Esophagus (tissue), 2 donors: ENCODE measurements at regions not wholly inside any gene's neighbourhood (a gene's known extent, or its start where the extent isn't known, plus 50 kb on each side); places are given as distances from the start of the nearest gene placed in this dataset.

Source experiments
- H3K27ac ChIP-seq, 2 donors: one replicate each; pipeline ENCODE4 v1.5.1; 2013; ENCODE audit warnings: low read depth in 2 of 2, mild to moderate bottlenecking in 2 of 2, inconsistent platforms in 1 of 2, low read length in 1 of 2, moderate library complexity in 1 of 2
- H3K27me3 ChIP-seq, 2 donors: one replicate each; pipeline ENCODE4 v1.6.1; 2013; ENCODE audit warnings: low read length in 2 of 2, control low read depth in 1 of 2, mild to moderate bottlenecking in 1 of 2; ENCODE audit not compliant: insufficient read depth in 2 of 2, control insufficient read depth in 1 of 2
- H3K36me3 ChIP-seq, 2 donors: one replicate each; pipeline ENCODE4 v1.6.1; 2013; ENCODE audit warnings: low read length in 1 of 2; ENCODE audit not compliant: control insufficient read depth in 2 of 2, insufficient read depth in 2 of 2
- H3K4me1 ChIP-seq, 2 donors: one replicate each; pipeline ENCODE4 v1.6.1; 2013; ENCODE audit warnings: low read length in 1 of 2; ENCODE audit not compliant: control insufficient read depth in 2 of 2, insufficient read depth in 2 of 2
- H3K4me3 ChIP-seq, 2 donors: one replicate each; pipeline ENCODE4 v1.5.1; 2013; ENCODE audit warnings: low read length in 2 of 2, mild to moderate bottlenecking in 2 of 2, low read depth in 1 of 2, moderate library complexity in 1 of 2
- H3K9me3 ChIP-seq, 2 donors: one replicate each; pipeline ENCODE4 v1.6.1; 2013; ENCODE audit warnings: mild to moderate bottlenecking in 2 of 2, low read depth in 1 of 2, low read length in 1 of 2, moderate library complexity in 1 of 2; ENCODE audit not compliant: control insufficient read depth in 2 of 2, insufficient read depth in 1 of 2
- WGBS, 2 donors: extraction: QIAGEN DNeasy Blood & Tissue Kit; methylation state at CpG; one replicate each; pipeline ENCODE4 v1.1.7; 2013; 5-methylcytosine and 5-hydroxymethylcytosine counted together
- donor health status: healthy with polysubstance abuse.
- donor health status: Bipolar disorder and iron deficiency.

GRCh38 chr11:76284161-76284560 lies 77.9 kb upstream of the WNT11 start:
- Histone ChIP-seq H3K27me3 (no peaks in the 10 kb centered on the region), H3K27ac (no peak overlapping the region), H3K4me3 (no peak overlapping the region), H3K9me3 (no peaks in the 10 kb centered on the region), H3K36me3 (no peaks in the 10 kb centered on the region), H3K4me1 (no peaks in the 10 kb centered on the region)
- WGBS, 2 donors: 80 to 85% methylated on average over 7 to 8 of the region's 8 CpGs

- Histone ChIP-seq H3K4me1 (no peaks in the 10 kb centered on the region), H3K4me3 (no peak overlapping the region), H3K9me3 (no peaks in the 10 kb centered on the region), H3K36me3 (no peaks in the 10 kb centered on the region), H3K27me3 (no peaks in the 10 kb centered on the region), H3K27ac (no peak overlapping the region)
- WGBS, 2 donors: 70 to 75% methylated on average over 10 of the region's 10 CpGs
Measured at GRCh38 chr11:76282811-76283595, 76.7 kb upstream of the WNT11 start.

GRCh38 chr11:76282172-76282571 lies 75.9 kb upstream of the WNT11 start:
- WGBS, 2 donors: 82 to 85% methylated on average over 14 of the region's 14 CpGs
- Histone ChIP-seq H3K27me3 (no peaks in the 10 kb centered on the region), H3K27ac (no peak overlapping the region), H3K4me3 (no peak overlapping the region), H3K4me1 (no peaks in the 10 kb centered on the region), H3K36me3 (no peaks in the 10 kb centered on the region), H3K9me3 (no peaks in the 10 kb centered on the region)

GRCh38 chr11:76281558-76281906 lies 75.2 kb upstream of the WNT11 start:
- H3K36me3 ChIP-seq: no peaks in the 10 kb centered on the region
- H3K9me3 ChIP-seq: no peaks in the 10 kb centered on the region
- H3K4me3 ChIP-seq: no peak overlapping the region
- H3K27me3 ChIP-seq: no peaks in the 10 kb centered on the region
- no peak overlapping the region for H3K27ac ChIP-seq
- no peaks in the 10 kb centered on the region for H3K4me1 ChIP-seq
- whole genome bisulfite sequencing, 2 donors: 83 to 90% methylated on average over 4 of the region's 4 CpGs

GRCh38 chr11:76280882-76281557 lies 74.7 kb upstream of the WNT11 start:
- H3K27ac ChIP-seq: no peak overlapping the region
- no peaks in the 10 kb centered on the region for H3K36me3 ChIP-seq
- no peaks in the 10 kb centered on the region for H3K4me1 ChIP-seq
- no peak overlapping the region for H3K4me3 ChIP-seq
- no peaks in the 10 kb centered on the region for H3K27me3 ChIP-seq
- 84% methylated on average over 15 of the region's 15 CpGs for WGBS, 2 donors
- no peaks in the 10 kb centered on the region for H3K9me3 ChIP-seq

- Histone ChIP-seq H3K27ac (no peak overlapping the region), H3K4me3 (no peak overlapping the region), H3K4me1 (no peaks in the 10 kb centered on the region), H3K36me3 (no peaks in the 10 kb centered on the region), H3K9me3 (no peaks in the 10 kb centered on the region), H3K27me3 (no peaks in the 10 kb centered on the region)
- 83 to 84% methylated on average over 16 of the region's 16 CpGs for WGBS, 2 donors
Measured at GRCh38 chr11:76280151-76280881, 74.0 kb upstream of the WNT11 start.

GRCh38 chr11:76279646-76280045 lies 73.3 kb upstream of the WNT11 start:
- WGBS, 2 donors: 77 to 82% methylated on average over 7 of the region's 7 CpGs

GRCh38 chr11:76279038-76279437 lies 72.7 kb upstream of the WNT11 start:
- 88 to 95% methylated on average over 6 of the region's 6 CpGs for WGBS, 2 donors
- Histone ChIP-seq H3K4me1 (no peaks in the 10 kb centered on the region), H3K27ac (no peak overlapping the region), H3K27me3 (no peaks in the 10 kb centered on the region), H3K9me3 (no peaks in the 10 kb centered on the region), H3K36me3 (no peaks in the 10 kb centered on the region), H3K4me3 (no peak overlapping the region)

More at GRCh38 chr11:76279646-76280045, 73.3 kb upstream of the WNT11 start:
- Histone ChIP-seq H3K36me3 (no peaks in the 10 kb centered on the region), H3K4me3 (no peak overlapping the region), H3K27ac (no peak overlapping the region), H3K27me3 (no peaks in the 10 kb centered on the region), H3K9me3 (no peaks in the 10 kb centered on the region), H3K4me1 (no peaks in the 10 kb centered on the region)

- Histone ChIP-seq H3K4me1 (no peaks in the 10 kb centered on the region), H3K4me3 (no peak overlapping the region), H3K36me3 (no peaks in the 10 kb centered on the region), H3K27me3 (no peaks in the 10 kb centered on the region), H3K9me3 (no peaks in the 10 kb centered on the region), H3K27ac (no peak overlapping the region)
- WGBS, 2 donors: 92 to 93% methylated on average over 4 of the region's 4 CpGs
Measured at GRCh38 chr11:76278526-76278925, 72.2 kb upstream of the WNT11 start.
